Globus pallidus (tissue), 1 donor: ENCODE measurements at regions not wholly inside any gene's neighbourhood (a gene's known extent, or its start where the extent isn't known, plus 50 kb on each side); places are given as distances from the start of the nearest gene placed in this dataset.
A peak's percentile ranks its signal among the peaks of the same experiment; 100 is the strongest.
"Not testable (repeated sequence)": the region's sequence is repeated elsewhere in the genome, so short reads cannot be mapped to it uniquely, and the experiment has no call there.

ENCODE experiments used
- DNase-seq: peaks from one replicate; pipeline ENCODE4 v3.0.0-alpha.2; 2015; ENCODE audit warnings: low spot score

DNA sequence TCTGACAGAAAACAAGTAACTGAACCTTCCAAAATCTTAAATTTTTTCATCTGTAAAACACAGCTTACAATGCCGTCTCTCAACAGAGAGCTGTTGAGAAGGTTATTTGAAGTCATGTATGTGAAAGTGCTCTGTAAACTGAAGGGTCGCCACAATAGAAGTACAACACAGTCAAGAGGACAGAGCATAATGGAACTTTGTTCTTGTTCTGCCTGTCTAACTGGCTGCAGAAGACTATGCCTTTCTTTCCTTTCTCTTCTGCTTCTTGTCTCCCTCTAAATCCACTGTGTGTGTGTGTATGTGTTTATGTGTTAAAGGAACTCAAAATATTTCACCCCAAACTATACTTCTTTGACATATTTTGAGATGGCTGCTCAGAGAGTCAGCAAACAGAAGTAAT, 365.8 kb upstream of the RND3 start:
- DNase-seq, result peak; percentile 4

DNA sequence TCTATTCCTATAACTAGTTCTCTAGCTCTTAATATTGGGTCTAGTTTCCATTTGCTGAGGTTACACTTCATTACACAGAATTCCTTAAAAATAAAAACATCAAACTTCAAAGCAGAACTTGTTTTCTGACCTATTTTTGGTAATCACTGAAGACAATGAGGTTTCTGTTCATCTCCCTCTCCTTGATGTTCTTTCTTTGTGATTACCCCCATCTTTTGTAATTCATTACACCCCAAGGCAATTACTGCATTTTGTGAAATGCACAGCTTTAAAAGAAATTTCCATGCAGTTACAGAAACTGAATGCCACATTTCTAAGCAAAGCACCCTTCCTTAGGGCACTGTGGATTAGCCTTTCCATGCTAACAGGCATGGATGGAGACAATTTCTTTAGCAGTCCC, 363.2 kb upstream of the RND3 start:
- DNase-seq, result no peak

DNA sequence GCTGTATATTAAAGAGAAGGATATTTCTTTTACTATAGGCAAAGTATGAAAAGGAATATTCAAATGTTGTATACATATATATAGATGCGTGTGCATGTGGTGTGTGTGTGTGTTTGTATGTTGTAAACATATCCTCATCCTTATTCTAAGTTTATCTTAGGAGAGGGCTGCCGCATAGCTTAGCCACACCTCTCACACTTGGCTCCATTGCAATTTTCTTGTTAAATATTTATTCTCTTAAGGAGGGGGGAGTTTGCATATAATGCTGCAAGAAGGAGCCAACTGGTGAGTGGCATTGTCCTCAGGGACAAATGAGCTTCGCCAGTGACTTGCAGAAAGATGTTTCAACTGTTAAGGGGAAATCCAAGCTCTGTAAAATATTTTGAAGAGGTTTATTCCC, 360.1 kb upstream of the RND3 start:
- no peak for DNase-seq

DNA sequence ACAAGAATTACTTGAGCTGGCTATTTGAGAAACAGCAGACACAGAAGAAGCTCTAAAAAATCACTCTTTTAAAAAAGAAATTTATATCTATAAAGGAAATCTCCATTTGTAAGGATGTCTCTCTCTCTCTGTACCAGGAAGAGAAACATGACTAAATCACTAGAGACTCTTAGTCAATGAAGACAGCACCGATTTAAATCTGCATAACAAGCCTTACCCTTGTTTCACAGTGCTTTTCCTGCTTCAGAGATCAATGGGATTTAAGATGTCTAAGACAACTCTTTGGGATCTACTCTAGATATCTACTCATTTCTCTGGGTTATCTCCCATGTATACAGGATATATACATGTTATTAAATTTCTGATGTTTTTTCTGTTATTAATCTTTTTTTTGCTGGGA, 359.2 kb upstream of the RND3 start:
- DNase-seq, result no peak

DNA sequence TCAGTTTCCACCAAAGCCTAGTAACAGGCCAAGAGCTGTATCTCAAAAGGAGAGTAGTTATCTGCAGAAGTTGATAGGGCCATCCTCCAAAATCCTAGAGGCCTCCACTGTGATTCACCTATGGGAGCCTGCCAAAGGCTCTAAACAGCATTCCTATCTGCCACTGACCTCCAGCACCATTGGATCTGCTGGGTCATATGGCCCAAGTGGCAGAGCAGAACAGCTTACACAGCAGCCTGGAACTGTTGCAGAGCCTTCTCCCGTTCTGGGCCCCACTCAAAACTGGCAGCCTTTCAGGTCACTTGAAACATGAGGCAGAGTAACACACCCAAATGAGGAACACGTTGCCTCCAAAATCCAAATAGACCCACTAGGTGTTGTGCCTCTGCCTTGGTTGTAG, 345.2 kb upstream of the RND3 start:
- DNase-seq, result no peak

DNA sequence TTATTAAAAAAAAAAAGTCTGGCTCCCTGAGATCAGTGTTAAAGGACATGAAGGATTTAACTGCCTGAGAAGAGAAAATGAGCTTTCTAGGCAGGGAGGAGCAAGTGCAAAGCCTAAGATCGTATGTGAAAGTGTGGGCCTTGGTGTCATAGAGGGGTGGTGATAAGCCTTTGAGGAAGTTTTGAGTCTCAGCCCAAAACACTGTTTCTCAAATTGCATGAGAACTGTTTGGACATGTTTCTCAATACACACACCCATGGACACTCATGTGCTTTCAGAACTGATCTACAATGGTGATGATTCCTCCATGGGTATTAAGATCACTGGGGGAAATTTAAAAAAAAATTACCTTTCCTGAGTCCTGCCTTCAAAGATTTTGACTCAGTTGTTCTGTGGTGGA, 336.7 kb upstream of the RND3 start:
- no peak for DNase-seq

DNA sequence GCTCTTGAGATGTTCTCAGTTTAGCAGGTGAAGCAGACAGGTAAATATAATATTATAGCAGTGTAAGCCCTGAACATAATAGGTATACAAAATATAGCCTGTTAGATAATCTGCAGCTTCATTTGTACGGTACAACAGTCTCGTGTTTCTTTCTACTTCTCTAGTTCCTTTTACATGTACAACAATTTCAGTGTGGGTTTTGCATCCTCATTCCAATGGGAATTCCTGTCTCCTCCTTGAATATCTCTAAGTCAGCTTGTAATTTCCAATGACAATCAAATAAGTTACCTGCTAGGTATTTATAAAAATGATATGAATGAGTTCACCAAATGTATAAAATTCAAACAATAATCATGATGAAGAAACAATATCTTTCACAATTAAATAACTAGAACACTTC, 330.0 kb upstream of the RND3 start:
- DNase-seq, result no peak

DNA sequence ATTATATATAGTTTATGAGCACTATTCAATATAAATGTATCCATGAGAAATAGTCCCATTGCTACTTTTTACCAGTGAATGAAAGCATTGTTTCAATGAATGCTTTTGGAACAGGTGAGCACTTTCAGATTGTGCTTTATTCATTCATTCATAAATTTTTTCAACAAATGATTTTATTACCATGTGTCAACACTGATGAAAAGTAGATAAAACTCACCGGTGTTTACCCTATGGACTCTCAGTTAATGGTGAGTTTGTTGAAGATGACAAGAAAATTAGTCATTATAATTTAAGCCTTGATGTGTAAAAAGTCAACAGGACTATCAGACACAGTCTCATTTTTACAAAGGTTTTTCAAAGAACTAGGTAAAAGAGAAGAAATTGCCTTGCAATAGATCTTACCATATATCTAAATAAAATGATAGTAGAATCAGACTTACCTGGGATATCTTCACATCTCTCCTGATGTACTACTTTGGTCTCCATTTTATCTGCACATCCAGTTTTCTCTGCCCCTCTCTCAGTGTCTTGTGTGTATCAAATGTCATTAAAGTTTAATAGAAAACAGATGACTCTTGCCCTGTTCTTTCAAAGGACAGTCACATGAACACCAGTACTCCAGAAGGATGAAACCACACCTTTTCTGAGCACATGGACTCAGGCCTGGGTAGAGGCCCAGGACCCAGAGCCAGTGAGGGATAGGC, 325.3 kb upstream of the RND3 start:
- DNase-seq, result no peak

DNA sequence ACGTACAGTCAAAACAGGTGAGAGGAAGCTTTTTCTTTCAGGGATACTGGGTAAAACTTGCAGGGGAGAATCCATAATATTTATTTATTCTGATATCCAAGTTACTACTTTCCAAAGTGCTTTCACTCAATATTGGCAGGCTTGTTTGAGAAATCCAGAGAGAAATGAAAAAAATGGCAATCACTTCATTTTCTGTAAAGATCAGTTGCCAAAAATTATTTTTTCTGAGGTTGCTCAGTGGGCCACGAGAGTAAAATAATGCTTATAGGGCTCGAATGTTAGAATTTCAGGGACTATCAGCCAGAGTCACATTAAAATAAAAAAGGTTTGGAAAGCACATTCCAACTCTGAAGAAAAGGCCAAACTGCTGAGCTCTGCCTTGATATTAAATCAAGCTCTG, 324.6 kb upstream of the RND3 start:
- DNase-seq, result no peak

DNA sequence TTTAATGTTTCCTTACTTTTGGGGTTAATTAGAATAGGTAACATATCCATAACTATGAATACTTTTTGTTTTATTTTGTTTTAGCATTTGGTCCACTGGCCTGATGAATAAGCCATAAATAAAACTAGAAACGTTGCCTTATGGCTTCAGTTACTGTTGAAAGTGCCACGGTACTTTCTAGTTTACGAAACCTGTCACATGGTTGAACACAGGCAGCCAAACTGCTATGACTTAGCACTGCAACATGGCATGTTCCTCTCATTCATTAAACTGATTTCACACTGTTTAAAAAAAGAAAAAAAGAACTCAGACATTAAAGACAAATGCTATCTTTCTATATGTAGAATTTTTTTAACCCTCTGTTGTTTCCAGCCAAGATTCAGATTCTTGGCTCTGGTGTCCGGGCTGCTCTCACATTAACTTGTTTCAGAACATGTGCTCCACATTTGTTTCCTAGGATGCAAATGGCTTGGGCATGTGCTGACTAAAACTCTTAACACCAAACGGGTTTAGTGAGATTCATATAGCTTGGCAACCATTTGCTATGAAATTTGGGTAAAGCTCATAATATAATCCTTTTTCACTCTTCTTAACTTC, 323.9 kb upstream of the RND3 start:
- no peak for DNase-seq

DNA sequence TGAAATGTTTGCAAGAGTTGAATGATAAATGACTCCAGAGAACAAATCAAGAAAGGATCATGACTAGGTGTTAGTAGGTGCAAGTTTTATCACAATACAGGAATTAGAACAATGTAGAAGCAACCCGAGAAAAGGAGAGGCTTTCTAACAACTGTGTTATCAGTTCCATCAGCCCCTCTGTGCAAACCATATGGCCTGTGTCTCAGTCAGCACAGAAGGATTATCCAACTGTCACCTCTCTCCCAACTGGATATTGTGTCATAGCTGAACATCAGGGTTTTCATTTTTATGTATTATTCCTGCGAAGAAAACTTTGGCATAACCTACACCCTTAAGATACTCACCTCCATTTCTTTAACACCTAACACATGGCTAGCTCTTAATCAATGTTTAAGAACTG, 321.6 kb upstream of the RND3 start:
- DNase-seq, result no peak

DNA sequence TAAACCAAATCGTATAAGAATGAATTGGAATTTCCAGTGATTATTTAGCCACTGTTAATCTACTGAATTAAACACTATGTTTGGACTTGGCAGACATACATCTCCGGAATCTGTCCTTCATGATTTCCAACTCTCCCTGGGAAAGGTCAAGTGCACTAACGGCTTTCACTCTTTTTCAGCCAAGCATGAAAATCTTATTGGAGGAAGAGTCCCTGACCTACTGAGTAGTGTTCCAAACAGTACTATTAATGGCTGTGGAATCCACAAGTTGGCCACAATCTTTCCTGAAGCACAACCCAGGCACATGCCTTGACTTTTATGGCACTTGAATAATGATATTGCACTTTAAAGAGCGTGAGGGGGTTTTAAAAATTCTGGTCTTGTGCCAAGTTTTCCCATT, 318.9 kb upstream of the RND3 start:
- no peak for DNase-seq

DNA sequence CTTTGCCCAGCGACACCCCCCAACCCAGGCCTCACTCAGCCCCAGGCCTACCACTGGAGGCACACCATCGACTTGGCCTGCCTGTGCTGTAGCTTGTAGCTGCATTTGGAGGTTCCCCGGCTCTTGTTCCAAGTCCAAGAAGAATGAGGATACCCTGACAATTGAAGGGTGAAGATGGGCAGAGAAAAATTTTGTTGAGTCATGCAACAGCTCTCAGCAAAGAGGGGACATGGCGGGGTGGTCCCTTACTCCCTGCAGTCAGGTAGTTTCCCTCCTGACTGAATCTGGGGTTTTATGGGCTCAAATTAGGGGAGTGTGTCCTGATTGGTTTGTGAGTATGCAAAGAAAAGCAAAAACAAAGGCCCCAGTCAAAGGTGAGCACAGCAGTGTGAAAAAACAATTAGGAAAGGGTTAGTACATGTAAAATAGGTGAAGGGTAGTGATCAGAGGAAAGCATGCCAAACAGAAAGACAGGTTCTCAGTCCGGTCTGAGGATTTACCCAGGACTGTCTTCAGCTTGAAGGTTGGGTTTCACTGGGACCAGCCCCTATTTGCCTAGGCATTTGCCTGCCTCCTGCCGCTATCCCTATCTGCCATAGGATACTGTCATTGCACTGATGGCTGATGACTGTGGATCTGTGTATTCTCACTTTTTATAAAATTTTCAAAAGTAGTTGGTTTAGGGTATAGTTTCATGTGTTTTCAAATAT, 316.4 kb upstream of the RND3 start:
- DNase-seq, result no peak

DNA sequence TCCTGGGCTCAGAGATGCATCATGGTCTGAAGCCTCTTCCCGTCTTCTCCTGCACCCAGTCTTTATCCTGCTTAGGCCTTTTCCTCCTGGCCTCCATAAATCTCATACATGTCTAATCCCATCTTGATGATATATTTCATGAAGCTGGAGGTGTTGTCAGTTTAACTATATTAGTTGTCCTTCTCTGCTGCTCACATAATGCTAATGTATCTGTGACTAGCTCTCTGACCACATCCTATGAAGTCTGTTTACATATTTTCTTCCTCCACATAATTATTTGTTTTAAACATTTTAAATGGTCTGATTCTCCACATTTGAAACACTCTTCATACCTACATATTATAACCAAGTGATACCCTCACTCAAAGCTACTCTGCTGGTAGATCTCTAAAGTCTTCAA, 315.2 kb upstream of the RND3 start:
- no peak for DNase-seq

DNA sequence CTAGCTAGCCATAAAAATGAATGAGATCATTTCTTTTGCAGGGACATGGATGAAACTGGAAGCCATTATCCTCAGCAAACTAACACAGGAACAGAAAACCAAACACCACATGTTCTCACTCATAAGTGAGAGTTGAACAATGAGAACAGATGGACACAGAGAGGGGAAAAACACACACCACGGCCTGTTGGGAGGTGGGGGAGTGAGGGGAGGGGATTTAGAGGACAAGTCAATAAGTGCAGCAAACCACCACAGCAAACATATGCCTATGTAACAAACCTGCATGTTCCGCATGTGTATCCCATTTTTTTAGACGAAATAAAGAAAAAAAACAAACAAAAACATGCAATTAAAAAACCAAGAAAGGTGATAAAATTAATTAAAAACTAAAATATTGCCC, 308.8 kb upstream of the RND3 start:
- DNase-seq, result not testable (repeated sequence)

DNA sequence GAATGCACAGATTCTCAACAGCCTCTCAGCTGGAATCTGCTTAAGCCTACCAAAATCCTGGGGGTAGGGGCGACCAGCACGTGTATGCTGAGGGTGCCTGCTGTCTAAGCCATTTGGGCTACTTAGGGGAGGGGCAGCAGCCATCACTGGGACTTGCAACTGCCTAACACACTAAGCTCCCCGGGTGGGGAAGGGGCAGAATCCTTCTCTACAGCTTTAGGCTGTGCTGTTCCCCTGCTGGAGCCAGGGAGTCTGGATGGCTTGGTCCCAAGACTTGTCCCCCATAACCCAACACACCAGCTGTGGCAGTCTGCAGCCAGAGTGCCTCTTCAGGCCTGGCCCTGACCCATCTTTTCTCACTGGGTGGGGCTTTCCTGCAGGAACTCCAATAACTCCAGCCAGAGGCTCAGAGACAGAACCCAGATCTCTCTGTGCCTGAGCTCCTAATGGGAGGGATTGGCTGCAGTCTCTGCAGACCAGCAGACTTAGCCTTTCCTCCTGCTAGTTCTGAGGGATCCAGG, 305.4 kb upstream of the RND3 start:
- DNase-seq, result no peak

DNA sequence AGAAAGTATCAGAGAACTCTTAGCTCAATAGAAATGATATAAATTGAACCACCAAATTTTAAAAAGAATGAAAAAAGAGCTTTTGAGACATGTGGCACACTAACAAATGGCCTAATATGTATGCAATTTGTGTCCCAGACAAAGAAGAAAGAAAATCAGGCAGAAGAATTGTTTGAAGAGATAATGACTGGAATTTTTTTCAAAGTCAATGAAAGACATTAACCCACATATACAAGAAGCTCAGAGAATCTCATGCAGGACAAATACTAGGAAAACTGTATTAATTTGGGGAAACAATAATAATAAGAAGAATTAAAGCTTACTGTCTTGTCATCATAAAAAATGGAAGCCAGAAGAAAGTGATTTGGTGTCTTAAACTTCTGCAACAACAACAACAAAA, 304.1 kb upstream of the RND3 start:
- no peak for DNase-seq

DNA sequence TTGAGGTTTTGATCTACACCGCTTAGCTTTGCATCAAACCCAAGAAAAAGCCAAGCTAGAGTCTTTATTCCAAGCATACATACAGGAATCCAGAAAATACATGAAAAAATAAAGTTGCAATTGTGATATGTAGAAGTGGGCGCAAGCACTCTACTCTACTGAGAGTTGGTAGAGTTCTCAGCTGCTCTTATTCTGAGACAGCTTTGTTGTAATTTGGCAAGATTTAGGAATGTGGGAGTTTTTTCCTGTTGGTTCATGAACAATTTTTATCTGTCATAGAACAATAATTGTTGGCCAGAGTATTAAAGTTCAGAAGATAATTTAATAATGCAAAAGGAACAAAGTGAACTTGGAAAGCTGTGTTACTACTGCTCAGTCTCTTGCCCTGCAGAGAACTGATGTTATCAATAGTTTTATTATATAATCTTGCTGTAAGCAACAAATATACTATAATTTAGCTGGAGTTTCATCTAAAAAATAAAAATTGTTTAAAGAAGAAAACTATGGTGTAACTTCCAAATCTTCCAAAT, 302.0 kb upstream of the RND3 start:
- no peak for DNase-seq

DNA sequence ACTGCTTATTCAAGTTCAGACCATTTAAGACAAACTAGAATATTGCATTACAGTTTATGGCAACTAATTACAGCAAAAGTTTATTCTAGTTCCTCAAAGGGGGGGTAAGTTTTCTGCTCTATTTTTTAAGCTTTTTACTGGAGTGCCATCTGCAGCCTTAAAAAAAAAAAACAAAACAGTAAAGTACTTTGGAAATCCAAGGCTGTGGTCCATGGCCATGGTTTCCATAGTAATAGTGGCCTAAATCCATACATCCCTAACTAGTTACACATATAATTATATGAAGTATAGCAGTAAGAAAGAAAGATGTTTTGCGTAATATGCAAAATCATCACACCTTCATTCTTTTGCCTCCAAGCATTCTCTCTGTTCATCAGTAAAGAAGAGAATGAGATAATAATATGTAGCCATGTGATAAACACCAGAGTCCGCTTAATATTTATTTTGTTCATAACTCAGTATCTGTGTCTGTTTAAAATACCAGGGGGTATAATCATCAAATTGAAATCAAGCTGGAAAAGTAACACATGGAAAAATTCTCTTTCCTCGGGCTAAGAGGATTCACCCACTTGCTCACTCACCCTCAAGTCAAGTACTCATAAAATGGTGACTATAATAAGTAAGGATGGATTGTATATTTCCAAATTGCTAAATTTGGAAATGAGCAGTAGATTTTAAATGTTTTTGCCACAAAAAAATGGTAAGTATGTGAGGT, 301.1 kb upstream of the RND3 start:
- no peak for DNase-seq

DNA sequence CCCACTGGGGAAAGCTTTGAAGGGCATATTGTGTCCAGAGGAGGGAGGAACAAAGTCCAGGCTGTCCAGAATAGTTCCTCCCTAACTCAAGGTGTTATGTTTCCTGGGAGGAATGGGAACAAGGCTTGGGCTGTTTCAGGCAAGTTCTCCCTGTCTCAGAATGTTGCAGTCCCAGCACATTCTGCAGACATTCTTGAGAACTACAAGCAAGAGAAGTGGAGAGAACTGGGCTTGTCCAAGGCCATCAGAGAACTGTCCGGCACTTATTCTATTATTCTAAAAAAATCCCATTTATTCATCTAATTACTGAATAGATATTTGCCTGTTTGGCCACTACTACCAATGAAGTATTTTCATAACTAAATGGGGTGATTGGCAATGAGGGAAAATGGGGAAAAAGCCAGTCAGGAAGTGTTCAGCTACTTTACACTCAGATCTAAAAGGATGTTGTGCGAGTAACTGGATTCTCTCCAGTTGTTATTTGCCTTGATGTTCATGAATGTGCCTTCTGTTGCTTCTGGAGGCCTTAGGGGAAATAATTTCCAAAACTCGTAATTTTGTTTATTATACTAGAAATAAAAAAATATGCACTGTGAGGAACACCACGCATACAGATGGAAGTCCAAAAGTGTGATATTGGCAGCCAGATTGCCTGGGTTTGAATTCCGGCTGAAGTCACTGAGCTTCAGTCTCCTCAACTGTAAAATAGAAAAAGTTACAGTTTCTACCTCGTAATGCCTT, 300.1 kb upstream of the RND3 start:
- no peak for DNase-seq

DNA sequence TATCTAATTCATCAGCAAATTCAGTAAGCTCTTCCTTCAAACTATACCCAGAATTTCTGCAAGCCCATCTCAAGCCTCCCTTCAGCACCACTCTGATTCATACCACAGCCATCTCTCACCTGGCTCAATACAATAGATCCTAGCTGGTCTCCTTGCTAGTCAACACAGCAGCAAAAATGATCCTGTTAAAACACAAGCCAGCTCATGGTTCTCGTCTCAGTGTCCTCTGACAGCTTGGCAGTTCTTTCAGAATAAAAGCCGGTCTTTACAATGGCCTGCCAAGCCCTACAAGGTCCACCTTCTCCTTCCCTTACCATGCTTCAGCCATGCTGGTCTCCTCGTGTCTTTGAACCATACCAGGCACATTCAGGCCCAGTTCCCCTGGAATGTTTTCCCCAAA, 296.9 kb upstream of the RND3 start:
- DNase-seq, result no peak

DNA sequence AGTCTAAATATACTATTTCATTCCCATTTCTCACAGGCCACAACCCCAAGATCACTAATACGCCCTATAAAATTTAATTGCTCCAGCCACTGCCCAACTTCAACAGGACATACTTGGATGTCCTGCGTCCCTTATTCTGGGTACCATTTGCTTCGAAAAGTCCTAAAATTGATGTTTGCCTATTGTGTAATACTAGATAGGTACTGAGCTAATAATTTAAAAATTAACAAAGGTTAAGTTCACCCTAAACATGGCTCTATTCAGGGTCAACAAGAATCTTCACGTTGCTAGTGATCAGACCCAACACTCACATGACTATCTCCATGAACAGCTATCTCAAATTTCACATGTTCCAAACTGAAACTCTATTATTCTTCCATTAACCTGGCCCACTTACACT, 296.4 kb upstream of the RND3 start:
- no peak for DNase-seq
